ENCODE measurements at regions not wholly inside any gene's neighbourhood (a gene's known extent, or its start where the extent isn't known, plus 50 kb on each side); places are given as distances from the start of the nearest gene placed in this dataset.
"Not testable (repeated sequence)": the region's sequence is repeated elsewhere in the genome, so short reads cannot be mapped to it uniquely, and the experiment has no call there.

DNA sequence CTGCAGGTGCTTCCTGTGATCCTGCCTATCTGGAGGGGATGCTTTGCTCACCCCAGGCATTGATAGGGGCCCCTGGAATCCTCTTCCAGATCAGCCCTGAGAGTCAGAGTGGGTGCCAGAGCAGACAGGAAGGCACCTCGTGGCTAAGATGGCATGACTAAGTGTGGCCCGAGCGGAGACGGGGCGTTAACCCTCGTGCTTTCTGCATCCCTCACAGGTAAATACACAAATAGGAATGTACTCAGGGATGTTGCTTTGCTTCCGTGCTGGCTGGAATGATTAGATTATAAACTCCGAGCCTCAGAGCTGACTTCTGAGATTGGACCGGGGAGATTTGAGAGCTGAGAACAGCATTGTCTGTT, 312.7 kb upstream of the B3GAT1 start:
- intact Hi-C loops (cut with DNase I), result no loop called here
- DNase-seq (no peak), ATAC-seq (no peak)
- H3K27ac ChIP-seq, result no peak overlapping the region
- peaks cover 0 to 63% (median 30%) of the 10 kb centered on the region in 7 donors for H3K27me3 ChIP-seq
- TF ChIP-seq, protein P1, sequence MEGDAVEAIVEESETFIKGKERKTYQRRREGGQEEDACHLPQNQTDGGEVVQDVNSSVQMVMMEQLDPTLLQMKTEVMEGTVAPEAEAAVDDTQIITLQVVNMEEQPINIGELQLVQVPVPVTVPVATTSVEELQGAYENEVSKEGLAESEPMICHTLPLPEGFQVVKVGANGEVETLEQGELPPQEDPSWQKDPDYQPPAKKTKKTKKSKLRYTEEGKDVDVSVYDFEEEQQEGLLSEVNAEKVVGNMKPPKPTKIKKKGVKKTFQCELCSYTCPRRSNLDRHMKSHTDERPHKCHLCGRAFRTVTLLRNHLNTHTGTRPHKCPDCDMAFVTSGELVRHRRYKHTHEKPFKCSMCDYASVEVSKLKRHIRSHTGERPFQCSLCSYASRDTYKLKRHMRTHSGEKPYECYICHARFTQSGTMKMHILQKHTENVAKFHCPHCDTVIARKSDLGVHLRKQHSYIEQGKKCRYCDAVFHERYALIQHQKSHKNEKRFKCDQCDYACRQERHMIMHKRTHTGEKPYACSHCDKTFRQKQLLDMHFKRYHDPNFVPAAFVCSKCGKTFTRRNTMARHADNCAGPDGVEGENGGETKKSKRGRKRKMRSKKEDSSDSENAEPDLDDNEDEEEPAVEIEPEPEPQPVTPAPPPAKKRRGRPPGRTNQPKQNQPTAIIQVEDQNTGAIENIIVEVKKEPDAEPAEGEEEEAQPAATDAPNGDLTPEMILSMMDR (IDR thresholded peaks at IDR 0.05), result no peak
- no peaks in the 10 kb centered on the region for H3K4me1 ChIP-seq
- no peak overlapping the region for H3K4me3 ChIP-seq
- 58 to 66% methylated on average over 9 of the region's 9 CpGs for WGBS, 2 donors
- H3K9me3 ChIP-seq, result peaks cover 0 to 5% (median 0%) of the 10 kb centered on the region in 11 donors
- H3K36me3 ChIP-seq, result no peaks in the 10 kb centered on the region

DNA sequence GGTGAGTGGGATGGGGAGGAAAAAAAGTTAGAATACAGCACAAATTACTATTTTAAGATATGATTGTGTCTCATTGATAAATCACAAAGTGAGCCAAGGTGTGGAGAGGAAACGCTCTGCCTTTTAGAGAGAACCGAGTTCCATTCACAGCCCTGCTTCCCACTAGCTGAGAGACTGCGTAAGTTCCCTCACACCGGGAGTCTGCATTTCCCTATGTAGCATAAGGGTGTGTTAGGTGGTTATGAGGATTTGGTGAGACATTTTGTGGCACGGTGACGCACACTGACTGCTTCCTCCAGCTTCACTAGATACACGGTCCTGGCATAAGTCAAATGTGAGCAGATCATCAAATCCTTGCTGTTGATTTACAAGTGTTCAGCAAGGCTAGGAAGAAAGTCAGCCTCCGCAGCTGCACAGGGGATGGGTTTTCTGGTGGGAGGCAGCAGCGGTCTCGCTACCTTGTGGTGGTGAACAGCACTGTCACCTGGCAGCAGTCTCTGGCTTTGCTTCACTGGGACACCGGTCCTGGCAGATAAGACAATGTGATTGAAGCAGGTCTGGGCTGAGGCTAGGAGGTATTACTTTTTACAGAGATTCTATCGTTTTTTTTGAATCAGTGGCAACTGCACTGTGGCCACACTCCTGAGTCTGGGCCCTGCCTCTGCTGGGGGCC, 312.2 kb upstream of the B3GAT1 start:
- ATAC-seq (no peak), DNase-seq (no peak)
- intact Hi-C loops (cut with DNase I), result no loop called here
- no peak overlapping the region for H3K4me3 ChIP-seq
- no peaks in the 10 kb centered on the region for H3K4me1 ChIP-seq
- WGBS, 2 donors, result 77 to 78% methylated on average over 12 of the region's 12 CpGs
- peaks cover 0 to 63% (median 30%) of the 10 kb centered on the region in 7 donors for H3K27me3 ChIP-seq
- no peaks in the 10 kb centered on the region for H3K36me3 ChIP-seq
- H3K27ac ChIP-seq, result no peak overlapping the region
- H3K9me3 ChIP-seq, result peaks cover 0 to 5% (median 0%) of the 10 kb centered on the region in 11 donors
- TF ChIP-seq, protein P1 (IDR thresholded peaks at IDR 0.05), result no peak

DNA sequence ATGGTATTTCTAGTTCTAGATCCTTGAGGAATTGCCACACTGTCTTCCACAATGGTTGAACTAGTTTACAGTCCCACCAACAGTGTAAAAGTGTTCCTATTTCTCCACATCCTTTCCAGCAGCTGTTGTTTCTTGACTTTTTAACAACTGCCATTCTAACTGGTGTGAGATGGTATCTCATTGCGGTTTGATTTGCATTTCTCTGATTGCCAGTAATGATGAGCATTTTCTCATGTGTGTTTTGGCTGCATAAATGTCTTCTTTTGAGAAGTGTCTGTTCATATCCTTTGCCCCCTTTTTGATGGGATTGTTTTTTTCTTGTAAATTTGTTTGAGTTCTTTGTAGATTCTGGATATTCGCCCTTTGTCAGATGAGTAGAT, 308.6 kb upstream of the B3GAT1 start:
- WGBS, 2 donors, result 90 to 100% methylated on average over 2 of the region's 2 CpGs
- H3K4me3 ChIP-seq; H3K4me1 ChIP-seq; DNase-seq; intact Hi-C loops (cut with DNase I); H3K36me3 ChIP-seq; H3K27ac ChIP-seq; H3K9me3 ChIP-seq; ATAC-seq: not testable (repeated sequence)
- peaks cover 0 to 65% (median 18%) of the 10 kb centered on the region in 7 donors for H3K27me3 ChIP-seq

DNA sequence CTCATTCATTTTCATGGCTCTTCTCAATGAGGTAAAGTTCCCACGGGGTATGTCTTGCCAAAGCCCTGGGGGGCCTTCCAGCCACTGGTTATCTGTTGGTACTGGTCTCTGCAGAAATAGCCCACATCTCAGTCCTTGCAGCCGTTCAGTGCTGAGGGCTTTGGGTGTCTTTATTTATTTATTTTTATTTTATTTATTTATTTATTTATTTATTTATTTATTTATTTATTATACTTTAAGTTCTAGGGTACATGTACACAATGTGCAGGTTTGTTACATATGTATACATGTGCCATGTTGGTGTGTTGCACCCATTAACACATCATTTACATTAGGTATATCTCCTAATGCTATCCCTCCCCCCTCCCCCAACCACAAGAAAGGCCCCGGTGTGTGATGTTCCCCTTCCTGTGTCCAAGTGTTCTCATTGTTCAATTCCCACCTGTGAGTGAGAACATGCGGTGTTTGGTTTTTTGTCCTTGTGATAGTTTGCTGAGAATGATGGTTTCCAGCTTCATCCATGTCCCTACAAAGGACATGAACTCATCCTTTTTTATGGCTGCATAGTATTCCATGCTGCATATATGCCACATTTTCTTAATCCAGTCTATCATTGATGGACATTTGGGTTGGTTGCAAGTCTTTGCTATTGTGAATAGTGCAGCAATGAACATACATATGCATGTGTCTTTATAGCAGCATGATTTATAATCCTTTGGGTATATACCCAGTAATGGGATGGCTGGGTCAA, 308.1 kb upstream of the B3GAT1 start:
- intact Hi-C loops (cut with DNase I); H3K4me3 ChIP-seq; DNase-seq; H3K9me3 ChIP-seq; H3K4me1 ChIP-seq; H3K27ac ChIP-seq; ATAC-seq; H3K36me3 ChIP-seq: not testable (repeated sequence)
- peaks cover 0 to 63% (median 12%) of the 10 kb centered on the region in 7 donors for H3K27me3 ChIP-seq
- WGBS, 2 donors, result 87 to 91% methylated on average over 3 to 4 of the region's 4 CpGs

DNA sequence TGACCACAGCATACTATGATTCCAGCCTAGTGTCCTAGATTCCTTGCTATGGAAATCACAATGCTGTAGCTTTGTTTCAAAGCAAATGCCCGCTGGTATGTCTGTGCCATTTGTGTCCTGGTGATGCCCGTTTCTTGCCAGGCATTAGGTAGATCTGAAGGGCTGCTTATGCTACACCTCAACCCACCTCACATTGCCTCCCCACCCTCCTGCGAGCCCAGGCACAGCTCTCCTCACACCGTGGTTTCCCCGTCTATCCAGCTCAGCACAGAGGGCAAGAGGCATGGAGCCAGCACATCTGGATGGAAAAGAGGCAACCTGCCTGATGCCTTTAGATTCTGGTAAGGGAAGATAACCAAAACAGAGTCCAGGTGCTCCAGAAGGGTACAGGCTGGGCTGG, 307.4 kb upstream of the B3GAT1 start:
- Histone ChIP-seq H3K4me3 (no peak overlapping the region), H3K36me3 (no peaks in the 10 kb centered on the region), H3K27ac (no peak overlapping the region), H3K27me3 (peaks cover 0 to 59% (median 5%) of the 10 kb centered on the region in 7 donors), H3K9me3 (peaks cover 0 to 5% (median 0%) of the 10 kb centered on the region in 11 donors), H3K4me1 (no peaks in the 10 kb centered on the region)
- 90 to 93% methylated on average over 5 of the region's 5 CpGs for WGBS, 2 donors
- intact Hi-C loops (cut with DNase I), result no loop called here
- DNase-seq, result no peak
- TF ChIP-seq, protein P1 (IDR thresholded peaks at IDR 0.05), result no peak
- ATAC-seq, result no peak

Data from heart right ventricle (tissue), 16 donors.